HG03139 (cell line): ENCODE measurements at regions not wholly inside any gene's neighbourhood (a gene's known extent, or its start where the extent isn't known, plus 50 kb on each side); places are given as distances from the start of the nearest gene placed in this dataset.
"Not testable (repeated sequence)": the region's sequence is repeated elsewhere in the genome, so short reads cannot be mapped to it uniquely, and the experiment has no call there.

Experiments used
- ATAC-seq: cut with Tn5 transposase; IDR thresholded peaks from one replicate; pipeline ENCODE4 v1.9.1; 2021; ENCODE audit not compliant: unreplicated experiment

DNA sequence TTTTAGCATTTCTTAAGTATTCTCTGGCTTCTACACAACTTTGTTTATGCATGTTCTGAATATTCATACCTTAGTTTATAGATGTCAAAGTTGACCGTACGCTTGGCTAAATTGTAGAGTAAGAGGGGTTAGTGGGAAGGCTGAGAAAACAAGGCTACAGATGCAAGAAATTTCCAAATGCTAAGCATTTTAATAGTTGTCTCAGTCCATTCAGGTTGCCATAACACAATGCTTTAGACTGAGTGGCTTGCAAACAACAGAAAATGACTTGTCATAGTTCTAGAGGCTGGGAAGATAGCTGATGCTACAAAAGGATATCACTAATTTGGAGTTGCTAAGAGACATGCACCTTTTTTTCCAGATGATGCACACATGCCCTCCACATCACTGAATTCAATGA is 53.0 kb upstream of the C1QTNF3 start:
- not testable (repeated sequence) for ATAC-seq

- not testable (repeated sequence) for ATAC-seq
These were observed 56.9 kb upstream of the C1QTNF3 start for GRCh38 chr5:34099891-34100290.

DNA sequence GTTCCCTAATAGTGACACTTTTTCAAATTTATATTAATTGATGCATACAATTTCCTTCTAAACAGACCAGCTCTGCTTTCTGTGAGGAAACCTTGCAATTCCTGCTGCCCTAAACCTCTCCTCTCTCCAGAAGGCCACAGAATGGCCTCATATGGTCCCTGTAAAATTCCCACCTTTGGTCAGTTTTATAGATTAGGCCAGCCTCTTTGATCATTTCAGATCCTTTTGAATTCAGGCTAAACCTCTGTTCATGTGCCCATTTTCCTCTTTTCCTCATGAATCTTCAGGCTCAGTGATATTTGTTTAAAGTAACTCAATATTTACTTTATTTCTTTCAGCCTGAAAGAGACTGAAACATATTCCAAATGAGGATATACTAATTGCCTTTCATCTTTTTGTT is 58.6 kb upstream of the C1QTNF3 start:
- ATAC-seq, result not testable (repeated sequence)

GRCh38 chr5:34108897-34109296 is 65.9 kb upstream of the C1QTNF3 start:
- ATAC-seq, result not testable (repeated sequence)

- ATAC-seq, result not testable (repeated sequence)
These were observed 81.3 kb upstream of the C1QTNF3 start for GRCh38 chr5:34124280-34124679.

DNA sequence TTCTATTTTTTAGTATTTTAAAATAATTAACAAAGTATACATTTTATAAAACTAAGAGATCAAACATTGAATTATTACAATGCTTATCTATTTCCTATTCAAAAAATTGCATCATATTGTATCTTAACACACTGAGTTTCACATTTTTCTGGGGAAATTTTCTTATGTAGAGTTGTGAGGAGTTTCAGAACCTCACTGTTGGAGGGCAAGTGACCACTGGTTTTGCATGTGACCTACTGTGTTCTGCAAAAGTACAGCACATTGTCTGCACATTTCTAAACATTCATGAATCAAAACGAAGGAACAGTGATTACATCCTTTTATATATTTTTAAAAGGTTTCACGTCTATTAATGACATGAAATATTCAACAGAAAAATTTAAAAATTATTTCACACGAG is 82.3 kb upstream of the C1QTNF3 start:
- peak; percentile 86 for ATAC-seq

GRCh38 chr5:34126741-34127140 is 83.7 kb upstream of the C1QTNF3 start:
- ATAC-seq, result not testable (repeated sequence)

DNA sequence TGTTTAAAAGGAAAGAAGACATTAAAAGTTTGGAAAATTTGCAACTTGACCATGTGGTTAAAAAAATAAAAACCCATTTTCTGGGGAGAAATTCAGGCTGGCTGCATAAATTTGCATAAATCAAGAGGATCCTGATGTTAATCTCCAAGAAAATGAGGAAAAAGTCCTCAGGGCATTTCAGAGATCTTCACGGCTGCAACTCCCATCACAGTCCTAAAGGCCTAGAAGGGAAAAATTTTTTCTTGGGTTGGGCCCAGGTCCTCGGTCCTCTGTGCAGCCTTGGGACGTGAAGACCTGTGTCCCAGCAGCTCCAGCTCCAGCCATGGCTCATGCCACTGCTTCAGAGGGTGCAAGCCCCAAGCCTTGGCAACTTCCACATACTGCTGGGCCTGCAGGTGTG is 84.8 kb upstream of the C1QTNF3 start:
- not testable (repeated sequence) for ATAC-seq

GRCh38 chr5:34128890-34129289 is 85.9 kb upstream of the C1QTNF3 start:
- not testable (repeated sequence) for ATAC-seq

- not testable (repeated sequence) for ATAC-seq
These were observed 112.0 kb upstream of the C1QTNF3 start for GRCh38 chr5:34154988-34155387.

DNA sequence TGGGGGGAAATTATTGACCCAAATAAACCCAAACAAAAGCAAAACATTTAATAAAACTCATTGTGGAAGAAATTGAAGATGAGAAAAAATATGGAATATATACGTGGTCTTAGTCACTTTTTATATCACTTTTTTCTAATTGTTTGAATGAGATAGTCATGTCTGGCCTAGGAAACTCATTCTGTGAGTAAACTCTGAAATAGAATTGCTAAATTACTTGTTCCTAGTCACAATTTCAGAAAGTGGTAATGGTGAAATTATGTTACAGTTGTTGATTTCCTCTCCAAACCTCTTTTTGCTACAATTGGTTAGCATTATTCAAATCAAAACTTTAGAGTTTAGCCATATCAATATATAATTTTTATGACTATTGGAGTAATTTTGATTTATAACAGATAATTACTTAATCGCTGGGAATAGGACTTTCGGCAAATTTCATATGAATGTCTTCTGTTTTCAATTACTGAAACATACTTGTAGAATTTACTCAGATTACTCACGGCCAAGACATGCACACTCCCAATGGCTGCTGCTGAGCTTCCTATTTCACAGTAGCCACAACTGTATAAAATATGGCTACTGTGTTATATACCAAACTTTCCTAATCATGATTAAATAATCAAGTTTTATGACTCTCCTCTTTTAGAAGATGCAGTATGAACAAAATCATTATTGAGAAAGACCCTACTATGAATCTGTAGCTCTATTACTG is 113.8 kb upstream of the C1QTNF3 start:
- not testable (repeated sequence) for ATAC-seq

- not testable (repeated sequence) for ATAC-seq
These were observed 117.9 kb upstream of the C1QTNF3 start for GRCh38 chr5:34160904-34161303.

- ATAC-seq, result not testable (repeated sequence)
These were observed 128.4 kb upstream of the C1QTNF3 start for GRCh38 chr5:34171398-34171797.

- ATAC-seq, result not testable (repeated sequence)
These were observed 136.6 kb upstream of the C1QTNF3 start for GRCh38 chr5:34179453-34180190.

DNA sequence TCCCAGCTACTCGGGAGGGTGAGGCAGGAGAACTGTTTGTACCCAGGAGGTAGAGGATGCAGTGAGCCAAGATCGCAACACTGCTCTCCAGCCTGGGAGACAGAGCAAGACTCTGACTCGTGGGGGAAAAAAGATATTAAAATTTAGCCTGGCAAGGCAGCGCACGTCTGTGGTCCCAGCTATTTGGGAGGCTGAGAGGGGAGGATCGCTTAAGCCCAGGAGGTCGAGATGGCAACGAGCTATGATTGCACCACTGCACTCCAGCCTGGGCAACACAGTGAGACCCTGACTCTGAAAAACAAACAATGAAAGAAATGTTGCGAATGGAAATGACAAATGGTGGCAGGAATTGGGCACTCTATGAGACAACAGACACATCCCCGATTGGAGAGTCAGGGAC is 137.2 kb upstream of the C1QTNF3 start:
- ATAC-seq, result not testable (repeated sequence)

DNA sequence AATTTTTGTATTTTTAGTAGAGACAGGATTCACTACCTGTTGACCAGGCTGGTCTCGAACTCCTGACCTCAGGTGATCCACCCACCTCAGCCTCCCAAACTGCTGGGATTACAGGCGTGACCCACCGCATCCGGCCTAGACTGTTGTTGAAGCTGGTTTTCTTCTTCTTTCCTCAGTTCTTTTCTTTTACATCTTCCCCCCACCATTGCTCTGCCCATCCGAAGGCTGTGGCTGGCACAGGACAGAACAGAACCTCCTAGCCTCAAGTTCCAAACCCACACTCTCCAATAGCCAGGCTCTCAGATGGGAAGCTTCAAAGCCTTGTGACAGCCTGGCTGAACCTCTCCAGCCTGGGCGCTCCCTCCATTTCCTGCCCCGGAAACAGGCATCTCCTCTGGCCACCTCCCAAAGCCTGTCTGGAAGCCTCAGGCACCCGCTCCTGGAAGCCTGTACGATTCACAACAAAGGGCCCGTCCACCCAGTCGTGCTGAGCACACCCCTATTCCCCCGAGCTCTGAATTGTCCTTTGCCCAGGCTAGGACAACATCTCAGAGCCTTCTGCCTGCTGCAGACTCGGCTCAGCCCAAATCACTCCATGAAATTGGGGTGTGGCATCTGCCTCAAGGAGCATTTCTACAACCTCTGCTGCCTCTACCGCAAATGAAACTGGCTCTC is 138.1 kb upstream of the C1QTNF3 start:
- ATAC-seq, result not testable (repeated sequence)

DNA sequence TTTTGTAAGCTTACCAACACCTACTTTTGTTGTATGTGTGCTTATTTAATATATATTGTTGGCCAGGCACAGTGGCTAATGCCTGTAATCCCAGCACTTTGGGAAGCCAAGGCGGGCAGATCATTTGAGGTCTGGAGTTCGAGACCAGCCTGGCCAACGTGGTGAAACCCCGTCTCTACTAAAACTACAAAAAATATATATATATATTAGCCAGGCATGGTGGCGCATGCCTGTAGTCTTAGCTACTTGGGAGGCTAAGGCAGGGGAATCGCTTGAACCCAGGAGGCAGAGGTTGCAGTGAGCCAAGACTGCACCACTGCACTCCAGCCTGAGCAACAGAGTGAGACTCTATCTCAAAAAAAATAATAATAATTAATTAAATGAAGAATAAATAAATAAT is 142.0 kb upstream of the C1QTNF3 start:
- not testable (repeated sequence) for ATAC-seq

- ATAC-seq, result not testable (repeated sequence)
These were observed 142.6 kb upstream of the C1QTNF3 start for GRCh38 chr5:34185572-34185971.

- ATAC-seq, result not testable (repeated sequence)
These were observed 143.1 kb upstream of the C1QTNF3 start for GRCh38 chr5:34186108-34186507.

DNA sequence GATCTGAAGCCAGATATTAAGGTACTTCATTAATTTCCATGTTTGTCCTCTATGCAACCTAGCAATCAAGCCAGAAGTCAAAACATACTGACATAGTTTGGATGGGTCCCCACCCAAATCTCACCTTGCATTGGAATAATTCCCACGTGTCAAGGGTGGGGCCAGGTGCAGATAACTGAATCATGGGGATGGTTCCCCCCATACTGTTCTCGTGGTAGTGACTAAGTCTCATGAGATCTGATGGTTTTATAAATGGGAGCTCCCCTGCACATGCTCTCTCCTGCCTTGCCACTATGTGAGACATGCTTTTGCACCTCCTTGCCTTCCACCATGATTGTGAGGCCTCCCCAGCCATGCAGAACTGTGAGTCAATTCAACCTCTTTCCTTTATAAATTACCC is 143.9 kb upstream of the C1QTNF3 start:
- ATAC-seq, result not testable (repeated sequence)

GRCh38 chr5:34187441-34187840 is 144.4 kb upstream of the C1QTNF3 start:
- ATAC-seq, result not testable (repeated sequence)
